HG02840 (cell line): ENCODE measurements at regions not wholly inside any gene's neighbourhood (a gene's known extent, or its start where the extent isn't known, plus 50 kb on each side); places are given as distances from the start of the nearest gene placed in this dataset.
"Not testable (repeated sequence)": the region's sequence is repeated elsewhere in the genome, so short reads cannot be mapped to it uniquely, and the experiment has no call there.

Source experiments
- ATAC-seq: cut with Tn5 transposase; IDR thresholded peaks from one replicate; pipeline ENCODE4 v1.9.1; 2021; ENCODE audit warnings: mild to moderate bottlenecking, moderate library complexity, moderate number of reproducible peaks; ENCODE audit not compliant: unreplicated experiment, low FRiP score

- ATAC-seq: no peak
Observed at GRCh38 chr6:71810880-71811279, 75.5 kb upstream of the RIMS1 start.

GRCh38 chr6:71822625-71823024, 63.7 kb upstream of the RIMS1 start:
- no peak for ATAC-seq

- ATAC-seq: not testable (repeated sequence)
Observed at GRCh38 chr6:71832110-71832764, 54.1 kb upstream of the RIMS1 start.
